ENCODE measurements at regions not wholly inside any gene's neighbourhood (a gene's known extent, or its start where the extent isn't known, plus 50 kb on each side); places are given as distances from the start of the nearest gene placed in this dataset.

- no peak overlapping the region for H2AFZ ChIP-seq (ENCODE audit: low read depth, low read length)
- CTCF ChIA-PET (ENCODE audit: low intra/inter-chr PET ratio), result no interaction called here
- H3K9me3 ChIP-seq (replicated peaks; ENCODE audit: control insufficient read depth, insufficient read depth, low read depth, low read length), result peaks cover 3% of the 10 kb centered on the region; the same call in 1 of the 2 replicates
- in situ Hi-C loops (cut with MboI), result no loop called here
- no TSS peak for BruUV-seq (replicated peaks)
- no peak overlapping the region for H3K4me3 ChIP-seq
- POLR2A ChIA-PET, result no interaction called here
- no peaks in the 10 kb centered on the region for H3K4me1 ChIP-seq (replicated peaks in 1 of 2; ENCODE audit: control insufficient read depth in 2 of 2, insufficient read depth in 2 of 2, low read length in 2 of 2)
- intact Hi-C loops (cut with micrococcal nuclease), result no loop called here
- H4K20me1 ChIP-seq (replicated peaks; ENCODE audit: control insufficient read depth, insufficient read depth, low read length), result no peaks in the 10 kb centered on the region
- no peaks in the 10 kb centered on the region for H3K36me3 ChIP-seq (ENCODE audit: control insufficient read depth, insufficient read depth, low read length)
- H3K27me3 ChIP-seq (ENCODE audit: control insufficient read depth in 2 of 2, insufficient read depth in 2 of 2, low read length in 2 of 2), result no peaks in the 10 kb centered on the region
- TF ChIP-seq HDGF (IDR thresholded peaks at IDR 0.05), result no peak
- no peak for TF ChIP-seq CHD4 (IDR thresholded peaks at IDR 0.05; ENCODE audit: insufficient read depth, insufficient replicate concordance, low read depth, low read length, poor library complexity, severe bottlenecking)
- TF ChIP-seq, protein P1, sequence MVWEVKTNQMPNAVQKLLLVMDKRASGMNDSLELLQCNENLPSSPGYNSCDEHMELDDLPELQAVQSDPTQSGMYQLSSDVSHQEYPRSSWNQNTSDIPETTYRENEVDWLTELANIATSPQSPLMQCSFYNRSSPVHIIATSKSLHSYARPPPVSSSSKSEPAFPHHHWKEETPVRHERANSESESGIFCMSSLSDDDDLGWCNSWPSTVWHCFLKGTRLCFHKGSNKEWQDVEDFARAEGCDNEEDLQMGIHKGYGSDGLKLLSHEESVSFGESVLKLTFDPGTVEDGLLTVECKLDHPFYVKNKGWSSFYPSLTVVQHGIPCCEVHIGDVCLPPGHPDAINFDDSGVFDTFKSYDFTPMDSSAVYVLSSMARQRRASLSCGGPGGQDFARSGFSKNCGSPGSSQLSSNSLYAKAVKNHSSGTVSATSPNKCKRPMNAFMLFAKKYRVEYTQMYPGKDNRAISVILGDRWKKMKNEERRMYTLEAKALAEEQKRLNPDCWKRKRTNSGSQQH (CRISPR knock-in tag; IDR thresholded peaks at IDR 0.05), result no peak
- no peak for TF ChIP-seq SMARCE1 (IDR thresholded peaks at IDR 0.05)
- TF ChIP-seq ZNF695 (CRISPR knock-in tag; IDR thresholded peaks at IDR 0.05), result no peak
- TF ChIP-seq SIRT6 (IDR thresholded peaks at IDR 0.05; ENCODE audit: low read depth, low read length), result no peak
- no peak for TF ChIP-seq KDM5B (IDR thresholded peaks at IDR 0.05; ENCODE audit: insufficient replicate concordance, low read depth, low read length)
- TF ChIP-seq ATF7 (IDR thresholded peaks at IDR 0.05), result no peak
- TF ChIP-seq, protein P2, sequence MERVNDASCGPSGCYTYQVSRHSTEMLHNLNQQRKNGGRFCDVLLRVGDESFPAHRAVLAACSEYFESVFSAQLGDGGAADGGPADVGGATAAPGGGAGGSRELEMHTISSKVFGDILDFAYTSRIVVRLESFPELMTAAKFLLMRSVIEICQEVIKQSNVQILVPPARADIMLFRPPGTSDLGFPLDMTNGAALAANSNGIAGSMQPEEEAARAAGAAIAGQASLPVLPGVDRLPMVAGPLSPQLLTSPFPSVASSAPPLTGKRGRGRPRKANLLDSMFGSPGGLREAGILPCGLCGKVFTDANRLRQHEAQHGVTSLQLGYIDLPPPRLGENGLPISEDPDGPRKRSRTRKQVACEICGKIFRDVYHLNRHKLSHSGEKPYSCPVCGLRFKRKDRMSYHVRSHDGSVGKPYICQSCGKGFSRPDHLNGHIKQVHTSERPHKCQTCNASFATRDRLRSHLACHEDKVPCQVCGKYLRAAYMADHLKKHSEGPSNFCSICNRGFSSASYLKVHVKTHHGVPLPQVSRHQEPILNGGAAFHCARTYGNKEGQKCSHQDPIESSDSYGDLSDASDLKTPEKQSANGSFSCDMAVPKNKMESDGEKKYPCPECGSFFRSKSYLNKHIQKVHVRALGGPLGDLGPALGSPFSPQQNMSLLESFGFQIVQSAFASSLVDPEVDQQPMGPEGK (CRISPR knock-in tag; IDR thresholded peaks at IDR 0.05; ENCODE audit: borderline replicate concordance), result no peak
- no peak for TF ChIP-seq PHB (CRISPR knock-in tag; IDR thresholded peaks at IDR 0.05)
- TF ChIP-seq ZNF785 (CRISPR knock-in tag; IDR thresholded peaks at IDR 0.05), result no peak
- TF ChIP-seq SIX5 (IDR thresholded peaks at IDR 0.05; ENCODE audit: borderline replicate concordance in 1 of 2, insufficient read depth in 1 of 2, low read depth in 1 of 2, low read length in 2 of 2), result no peak
- no peak for TF ChIP-seq ZNF766 (CRISPR knock-in tag; conservative IDR thresholded peaks at IDR 0.05)
- no peak for TF ChIP-seq BRF2 (IDR thresholded peaks at IDR 0.05; ENCODE audit: borderline replicate concordance, insufficient read depth, insufficient read length)
- TF ChIP-seq HNRNPL (IDR thresholded peaks at IDR 0.05; ENCODE audit: low read depth, low read length), result no peak
- TF ChIP-seq ZFX (CRISPR knock-in tag; IDR thresholded peaks at IDR 0.05), result no peak
- no peak for TF ChIP-seq EZH2 (IDR thresholded peaks at IDR 0.05; ENCODE audit: borderline replicate concordance, low read depth, low read length)
- no peaks in the 10 kb centered on the region for H3K79me2 ChIP-seq (ENCODE audit: control insufficient read depth, insufficient read depth, low read length)
- H3K9ac ChIP-seq (ENCODE audit: insufficient read depth in 1 of 2, low read depth in 2 of 2, low read length in 2 of 2), result no peak overlapping the region
- DNase-seq (ENCODE audit: extremely low read depth in 1 of 4, low spot score in 3 of 4), result no peak
- FAIRE-seq, result no peak
- WGBS (ENCODE audit: insufficient coverage, low coverage, missing lambda C conversion rate), result 0% methylated on average over 1 of the region's 1 CpG
- no peak overlapping the region for H3K4me2 ChIP-seq (ENCODE audit: insufficient read depth, low read length)
- no peaks in the 10 kb centered on the region for H3K9me1 ChIP-seq (ENCODE audit: control insufficient read depth, insufficient read depth, low read length)
- no peak overlapping the region for H3K27ac ChIP-seq (ENCODE audit: extremely low read depth, low read depth, low read length)
- no peak for ATAC-seq
These were observed 401.6 kb upstream of the FSIP2 start for GRCh38 chr2:185337033-185337432.
